ENCODE measurements at regions not wholly inside any gene's neighbourhood (a gene's known extent, or its start where the extent isn't known, plus 50 kb on each side); places are given as distances from the start of the nearest gene placed in this dataset.

DNA sequence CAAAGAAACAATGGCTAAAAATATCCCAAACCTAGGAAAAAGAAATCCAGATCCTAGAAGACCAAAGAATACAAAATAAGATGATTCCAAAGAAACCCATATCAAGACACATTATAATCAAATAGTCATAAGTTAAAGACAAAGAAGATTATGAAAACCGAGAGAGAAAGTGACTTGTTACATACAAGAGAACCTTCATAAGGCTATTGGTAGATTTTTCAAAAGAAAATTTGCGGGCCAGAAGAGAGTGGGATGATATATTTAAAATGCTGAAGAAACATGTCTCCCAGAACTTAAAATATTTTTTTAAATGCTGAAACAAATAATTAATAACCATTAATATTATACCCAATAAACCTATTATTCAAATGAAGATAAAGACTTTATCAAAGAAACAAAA lies 687.3 kb downstream of the TLE4 start:
- TF ChIP-seq, protein P1, sequence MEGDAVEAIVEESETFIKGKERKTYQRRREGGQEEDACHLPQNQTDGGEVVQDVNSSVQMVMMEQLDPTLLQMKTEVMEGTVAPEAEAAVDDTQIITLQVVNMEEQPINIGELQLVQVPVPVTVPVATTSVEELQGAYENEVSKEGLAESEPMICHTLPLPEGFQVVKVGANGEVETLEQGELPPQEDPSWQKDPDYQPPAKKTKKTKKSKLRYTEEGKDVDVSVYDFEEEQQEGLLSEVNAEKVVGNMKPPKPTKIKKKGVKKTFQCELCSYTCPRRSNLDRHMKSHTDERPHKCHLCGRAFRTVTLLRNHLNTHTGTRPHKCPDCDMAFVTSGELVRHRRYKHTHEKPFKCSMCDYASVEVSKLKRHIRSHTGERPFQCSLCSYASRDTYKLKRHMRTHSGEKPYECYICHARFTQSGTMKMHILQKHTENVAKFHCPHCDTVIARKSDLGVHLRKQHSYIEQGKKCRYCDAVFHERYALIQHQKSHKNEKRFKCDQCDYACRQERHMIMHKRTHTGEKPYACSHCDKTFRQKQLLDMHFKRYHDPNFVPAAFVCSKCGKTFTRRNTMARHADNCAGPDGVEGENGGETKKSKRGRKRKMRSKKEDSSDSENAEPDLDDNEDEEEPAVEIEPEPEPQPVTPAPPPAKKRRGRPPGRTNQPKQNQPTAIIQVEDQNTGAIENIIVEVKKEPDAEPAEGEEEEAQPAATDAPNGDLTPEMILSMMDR (conservative IDR thresholded peaks at IDR 0.05; ENCODE audit: low read length) = no peak
- TF ChIP-seq EZH2phosphoT487 (IDR thresholded peaks at IDR 0.05; ENCODE audit: borderline replicate concordance) = no peak

All from Loucy (cell line).